Esophagus squamous epithelium (tissue), 4 donors: ENCODE measurements at regions not wholly inside any gene's neighbourhood (a gene's known extent, or its start where the extent isn't known, plus 50 kb on each side); places are given as distances from the start of the nearest gene placed in this dataset.

Experiments used
- CTCF ChIP-seq, 6 experiments: fragments of 450-650 bp in 4 of 6; fragments of 200-600 bp in 2 of 6; sonication (generic) in 2 of 6; IDR thresholded peaks; one replicate each; pipeline ENCODE4 v1.5.1; 2016 to 2019; ENCODE audit warnings: antibody characterized with exemption in 6 of 6, mild to moderate bottlenecking in 4 of 6, moderate library complexity in 4 of 6
- POLR2A ChIP-seq, 4 donors: fragments of 450-650 bp; IDR thresholded peaks; one replicate each; pipeline ENCODE4 v1.6.1; 2017; ENCODE audit warnings: antibody characterized with exemption in 4 of 4, mild to moderate bottlenecking in 4 of 4, moderate library complexity in 3 of 4

- TF ChIP-seq CTCF (IDR thresholded peaks at IDR 0.05) (no peak), POLR2A (IDR thresholded peaks at IDR 0.05) (no peak)
Observed at GRCh38 chr1:5810131-5810530, 182.1 kb downstream of the NPHP4 start.
